LNCAP (cell line): ENCODE measurements at regions not wholly inside any gene's neighbourhood (a gene's known extent, or its start where the extent isn't known, plus 50 kb on each side); places are given as distances from the start of the nearest gene placed in this dataset.

ENCODE experiments used
- TF ChIP-seq, protein P1 (sequence below): fragments of 450-650 bp; IDR thresholded peaks from 2 replicates; pipeline ENCODE4 v1.5.1; 2017; ENCODE audit warnings: mild to moderate bottlenecking

GRCh38 chr4:38400946-38401345 is 263.1 kb upstream of the KLF3 start:
- TF ChIP-seq, protein P1, sequence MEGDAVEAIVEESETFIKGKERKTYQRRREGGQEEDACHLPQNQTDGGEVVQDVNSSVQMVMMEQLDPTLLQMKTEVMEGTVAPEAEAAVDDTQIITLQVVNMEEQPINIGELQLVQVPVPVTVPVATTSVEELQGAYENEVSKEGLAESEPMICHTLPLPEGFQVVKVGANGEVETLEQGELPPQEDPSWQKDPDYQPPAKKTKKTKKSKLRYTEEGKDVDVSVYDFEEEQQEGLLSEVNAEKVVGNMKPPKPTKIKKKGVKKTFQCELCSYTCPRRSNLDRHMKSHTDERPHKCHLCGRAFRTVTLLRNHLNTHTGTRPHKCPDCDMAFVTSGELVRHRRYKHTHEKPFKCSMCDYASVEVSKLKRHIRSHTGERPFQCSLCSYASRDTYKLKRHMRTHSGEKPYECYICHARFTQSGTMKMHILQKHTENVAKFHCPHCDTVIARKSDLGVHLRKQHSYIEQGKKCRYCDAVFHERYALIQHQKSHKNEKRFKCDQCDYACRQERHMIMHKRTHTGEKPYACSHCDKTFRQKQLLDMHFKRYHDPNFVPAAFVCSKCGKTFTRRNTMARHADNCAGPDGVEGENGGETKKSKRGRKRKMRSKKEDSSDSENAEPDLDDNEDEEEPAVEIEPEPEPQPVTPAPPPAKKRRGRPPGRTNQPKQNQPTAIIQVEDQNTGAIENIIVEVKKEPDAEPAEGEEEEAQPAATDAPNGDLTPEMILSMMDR, result no peak

DNA sequence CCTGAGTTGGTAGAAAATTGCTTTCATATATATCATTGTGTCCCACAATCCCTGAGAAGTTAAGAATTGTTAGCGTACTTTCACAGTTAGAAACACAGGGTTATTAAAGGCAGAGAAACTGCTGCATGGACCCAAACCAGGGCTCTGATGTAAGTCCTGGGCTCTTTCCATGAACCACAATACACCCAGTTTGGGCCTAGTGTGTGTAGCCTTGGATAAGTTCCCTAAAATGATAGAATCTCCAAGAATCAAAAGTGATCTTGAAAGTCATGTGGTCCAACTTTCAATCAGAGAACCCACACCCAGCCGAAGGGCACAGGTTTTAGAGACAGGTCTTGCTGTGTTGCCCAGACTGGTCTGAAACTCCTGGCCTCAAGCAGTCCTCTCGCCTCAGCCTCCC is 257.8 kb upstream of the KLF3 start:
- TF ChIP-seq, protein P1, result no peak

- TF ChIP-seq, protein P1, result no peak
These were observed 254.1 kb upstream of the KLF3 start for GRCh38 chr4:38409852-38410251.

DNA sequence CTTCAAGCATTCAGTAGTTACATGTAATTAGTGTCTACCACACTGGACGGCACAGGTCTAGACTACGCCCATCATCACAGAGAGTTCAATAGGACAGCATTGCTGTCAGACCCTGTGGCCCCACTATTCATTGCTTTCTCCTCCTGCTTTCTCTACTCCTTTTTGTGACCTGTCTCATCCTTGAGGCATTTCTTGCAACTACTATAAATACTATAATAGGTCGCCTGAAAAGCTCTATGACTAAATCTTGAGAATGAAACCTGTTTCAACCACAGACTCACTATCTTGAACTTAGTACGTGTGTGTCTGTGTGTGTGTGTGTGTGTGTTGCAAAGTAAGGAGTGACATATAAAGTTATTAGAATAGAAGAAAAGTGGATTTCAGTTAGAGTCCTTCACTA is 252.9 kb upstream of the KLF3 start:
- TF ChIP-seq, protein P1, result no peak

GRCh38 chr4:38411981-38412536 is 251.9 kb upstream of the KLF3 start:
- TF ChIP-seq, protein P1, result no peak

DNA sequence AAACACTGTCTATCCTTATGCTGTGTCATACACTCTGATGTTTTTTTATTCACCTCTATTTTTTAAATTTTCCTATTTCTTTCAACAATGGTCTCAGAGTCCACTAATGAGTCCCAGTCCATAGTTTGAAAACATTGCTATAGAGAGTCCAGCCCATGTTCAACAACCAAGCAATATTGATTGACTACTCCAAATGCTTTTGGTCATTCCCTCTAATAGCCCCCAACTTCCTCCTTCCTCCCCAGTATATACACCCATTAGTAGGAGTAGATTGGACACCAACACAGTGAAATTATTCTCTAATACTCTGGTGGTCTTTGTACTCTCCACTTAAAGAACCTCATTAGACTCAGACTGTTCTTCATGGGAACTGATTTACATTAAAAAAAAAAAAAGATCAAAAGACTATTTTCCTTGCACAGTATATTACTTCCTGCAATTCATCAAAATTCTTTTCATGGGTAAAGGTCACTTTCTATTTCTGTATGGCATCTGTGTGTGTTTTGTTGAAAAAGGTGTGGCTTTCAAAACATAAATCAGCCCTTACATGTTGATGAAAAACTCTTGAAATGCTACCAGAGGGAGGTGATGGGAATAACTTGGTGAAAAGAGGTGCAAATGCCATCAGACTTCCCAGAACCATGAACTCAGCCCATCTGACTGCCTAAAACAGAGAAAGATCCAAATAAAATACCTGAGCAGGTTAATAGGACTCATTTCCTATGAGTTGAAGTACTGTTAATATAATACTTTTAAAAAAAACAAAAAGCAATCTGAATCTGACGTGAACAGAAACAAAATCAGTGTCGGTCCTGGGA is 250.3 kb upstream of the KLF3 start:
- TF ChIP-seq, protein P1, result no peak

GRCh38 chr4:38414410-38414809 is 249.6 kb upstream of the KLF3 start:
- TF ChIP-seq, protein P1, result no peak
